ENCODE measurements at regions not wholly inside any gene's neighbourhood (a gene's known extent, or its start where the extent isn't known, plus 50 kb on each side); places are given as distances from the start of the nearest gene placed in this dataset.
"Not testable (repeated sequence)": the region's sequence is repeated elsewhere in the genome, so short reads cannot be mapped to it uniquely, and the experiment has no call there.

- Histone ChIP-seq H3K27ac (no peak overlapping the region), H3K4me3 (no peak overlapping the region)
- no peak for DNase-seq (ENCODE audit: extremely low spot score in 2 of 2)
These were observed 86.0 kb upstream of the AMZ2 start for GRCh38 chr17:68161644-68162428.

DNA sequence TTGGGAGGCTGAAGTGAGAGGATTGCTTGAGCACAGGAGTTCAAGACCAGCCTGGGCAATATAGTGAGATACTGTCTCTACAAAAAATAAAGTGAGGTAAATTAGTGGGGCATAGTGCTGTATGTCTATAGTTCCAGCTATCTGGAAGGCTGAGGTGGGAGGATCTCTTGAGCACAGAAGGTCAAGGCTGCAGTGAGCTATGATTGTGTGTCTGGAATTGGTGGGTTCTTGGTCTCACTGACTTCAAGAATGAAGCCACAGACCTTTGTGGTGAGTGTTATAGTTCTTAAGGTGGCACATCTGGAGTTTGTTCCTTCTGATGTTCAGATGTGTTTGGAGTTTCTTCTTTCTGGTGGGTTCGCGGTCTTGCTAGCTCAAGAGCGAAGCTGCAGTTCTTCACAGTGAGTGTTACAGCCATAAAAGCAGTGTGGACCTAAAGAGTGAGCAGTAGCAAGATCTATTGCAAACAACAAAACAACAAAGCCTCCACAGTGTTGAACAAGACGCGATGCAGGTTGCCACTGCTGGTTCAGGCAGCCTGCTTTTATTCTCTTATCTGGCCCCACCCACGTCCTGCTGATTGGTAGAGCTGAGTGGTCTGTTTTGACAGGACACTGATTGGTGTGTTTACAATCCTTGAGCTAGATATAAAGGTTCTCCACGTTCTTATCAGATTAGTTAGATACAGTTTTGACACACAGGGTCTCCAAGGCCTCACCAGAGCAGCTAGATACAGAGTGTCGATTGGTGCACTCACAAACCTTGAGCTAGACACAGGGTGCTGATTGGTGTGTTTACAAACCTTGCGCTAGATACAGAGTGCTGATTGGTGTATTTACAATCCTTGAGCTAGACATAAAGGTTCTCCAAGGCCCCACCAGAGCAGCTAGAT, 79.3 kb upstream of the AMZ2 start:
- H3K4me1 ChIP-seq; H3K27ac ChIP-seq; H3K27me3 ChIP-seq; DNase-seq (ENCODE audit: extremely low spot score in 2 of 2); H3K36me3 ChIP-seq; intact Hi-C loops (cut with DNase I); H3K4me3 ChIP-seq; H3K9me3 ChIP-seq: not testable (repeated sequence)

More at GRCh38 chr17:68161644-68162428, 86.0 kb upstream of the AMZ2 start:
- intact Hi-C loops (cut with DNase I): no loop called here
- no peaks in the 10 kb centered on the region for H3K9me3 ChIP-seq
- TF ChIP-seq POLR2AphosphoS5 (IDR thresholded peaks at IDR 0.05; ENCODE audit: insufficient read depth in 1 of 2, low read depth in 1 of 2) (no peak), POLR2A (IDR thresholded peaks at IDR 0.05) (no peak), CTCF (IDR thresholded peaks at IDR 0.05) (no peak)
- no peaks in the 10 kb centered on the region for H3K27me3 ChIP-seq
- no peaks in the 10 kb centered on the region for H3K36me3 ChIP-seq
- H3K4me1 ChIP-seq: no peaks in the 10 kb centered on the region

DNA sequence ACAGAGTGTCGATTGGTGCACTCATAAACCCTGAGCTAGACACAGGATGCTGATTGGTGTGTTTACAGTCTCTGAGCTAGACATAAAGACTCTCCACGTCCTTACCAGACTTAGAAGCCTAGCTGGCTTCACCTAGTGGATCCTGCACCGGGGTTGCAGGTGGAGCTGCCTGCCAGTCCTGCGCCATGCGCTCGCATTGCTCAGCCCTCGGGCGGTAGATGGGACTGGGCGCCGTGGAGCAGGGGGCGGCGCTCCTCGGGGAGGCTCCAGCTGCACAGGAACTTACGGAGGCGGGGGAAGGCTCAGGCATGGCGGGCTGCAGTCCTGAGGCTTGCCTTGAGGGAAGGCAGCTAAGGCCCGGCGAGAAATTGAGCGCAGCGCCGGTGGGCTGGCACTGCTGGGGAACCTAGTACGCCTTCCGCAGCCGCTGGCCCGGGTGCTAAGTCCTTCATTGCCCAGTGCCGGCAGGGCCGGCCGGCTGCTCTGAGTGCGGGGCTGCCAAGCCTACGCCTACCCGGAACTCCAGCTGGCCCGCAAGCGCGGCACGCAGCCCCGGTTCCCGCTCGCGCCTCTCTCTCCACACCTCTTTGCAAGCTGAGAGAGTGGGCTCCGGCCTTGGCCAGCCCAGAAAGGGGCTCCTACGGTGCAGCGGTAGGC, 78.5 kb upstream of the AMZ2 start:
- H3K27me3 ChIP-seq; DNase-seq (ENCODE audit: extremely low spot score in 2 of 2); H3K27ac ChIP-seq; H3K4me1 ChIP-seq; H3K36me3 ChIP-seq; intact Hi-C loops (cut with DNase I); H3K9me3 ChIP-seq; H3K4me3 ChIP-seq: not testable (repeated sequence)

DNA sequence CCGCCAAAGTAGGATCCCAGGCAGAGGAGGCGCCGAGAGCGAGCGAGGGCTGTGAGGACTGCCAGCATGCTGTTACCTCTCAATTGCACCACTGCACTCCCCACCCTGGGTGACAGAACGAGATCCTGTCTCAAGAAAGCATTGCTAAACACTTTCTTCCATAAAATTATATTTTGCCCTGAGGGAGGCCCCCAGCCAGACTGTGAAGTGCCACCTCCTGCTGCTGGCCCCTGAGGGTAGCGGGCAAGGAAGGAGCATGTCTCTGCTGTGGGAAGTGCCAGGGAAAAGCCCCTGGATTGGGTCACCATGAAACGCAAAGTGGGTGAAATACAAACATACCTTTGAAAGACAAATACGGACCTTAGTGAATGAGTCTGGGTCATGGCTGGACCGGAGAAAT, 78.0 kb upstream of the AMZ2 start:
- H3K27me3 ChIP-seq: no peaks in the 10 kb centered on the region
- intact Hi-C loops (cut with DNase I): loop anchor here (10.0 kb wide), 1 partner anchor 295 kb away; no protein-coding TSS in a partner anchor
- H3K27ac ChIP-seq: no peak overlapping the region
- no peak for DNase-seq (ENCODE audit: extremely low spot score in 2 of 2)
- no peaks in the 10 kb centered on the region for H3K9me3 ChIP-seq
- no peaks in the 10 kb centered on the region for H3K36me3 ChIP-seq
- TF ChIP-seq CTCF (IDR thresholded peaks at IDR 0.05) (no peak), POLR2A (IDR thresholded peaks at IDR 0.05) (no peak), POLR2AphosphoS5 (IDR thresholded peaks at IDR 0.05; ENCODE audit: insufficient read depth in 1 of 2, low read depth in 1 of 2) (no peak)
- H3K4me3 ChIP-seq: no peak overlapping the region
- no peaks in the 10 kb centered on the region for H3K4me1 ChIP-seq

DNA sequence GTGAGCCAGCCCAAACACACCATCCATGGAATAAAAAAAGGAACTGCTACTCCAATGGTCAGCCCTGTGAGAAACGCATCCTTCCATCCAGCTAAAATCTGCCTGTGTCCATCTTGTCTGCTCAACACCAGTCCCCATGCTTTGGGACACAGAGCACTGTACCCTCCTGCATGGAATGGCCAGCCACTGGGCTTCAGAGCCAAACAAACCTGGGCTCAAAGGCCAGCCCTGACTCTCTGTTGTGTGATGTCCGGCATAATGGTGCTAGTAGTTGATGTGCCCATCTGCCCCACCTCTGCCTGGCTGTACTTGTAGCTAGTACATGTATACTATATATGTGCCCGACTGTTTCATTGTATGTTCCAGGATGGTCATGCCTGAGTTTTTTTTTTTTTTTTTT, 77.6 kb upstream of the AMZ2 start:
- Histone ChIP-seq H3K36me3 (no peaks in the 10 kb centered on the region), H3K27ac (no peak overlapping the region), H3K4me3 (no peak overlapping the region), H3K4me1 (no peaks in the 10 kb centered on the region), H3K9me3 (no peaks in the 10 kb centered on the region), H3K27me3 (no peaks in the 10 kb centered on the region)
- intact Hi-C loops (cut with DNase I): loop anchor here (10.0 kb wide), 1 partner anchor 295 kb away; no protein-coding TSS in a partner anchor
- DNase-seq (ENCODE audit: extremely low spot score in 2 of 2): no peak
- TF ChIP-seq POLR2AphosphoS5 (IDR thresholded peaks at IDR 0.05; ENCODE audit: insufficient read depth in 1 of 2, low read depth in 1 of 2): no peak
- no peak for TF ChIP-seq POLR2A (IDR thresholded peaks at IDR 0.05)
- no peak for TF ChIP-seq CTCF (IDR thresholded peaks at IDR 0.05)

All from vagina (tissue), 2 donors.